ENCODE measurements at regions not wholly inside any gene's neighbourhood (a gene's known extent, or its start where the extent isn't known, plus 50 kb on each side); places are given as distances from the start of the nearest gene placed in this dataset.
"Not testable (repeated sequence)": the region's sequence is repeated elsewhere in the genome, so short reads cannot be mapped to it uniquely, and the experiment has no call there.

DNA sequence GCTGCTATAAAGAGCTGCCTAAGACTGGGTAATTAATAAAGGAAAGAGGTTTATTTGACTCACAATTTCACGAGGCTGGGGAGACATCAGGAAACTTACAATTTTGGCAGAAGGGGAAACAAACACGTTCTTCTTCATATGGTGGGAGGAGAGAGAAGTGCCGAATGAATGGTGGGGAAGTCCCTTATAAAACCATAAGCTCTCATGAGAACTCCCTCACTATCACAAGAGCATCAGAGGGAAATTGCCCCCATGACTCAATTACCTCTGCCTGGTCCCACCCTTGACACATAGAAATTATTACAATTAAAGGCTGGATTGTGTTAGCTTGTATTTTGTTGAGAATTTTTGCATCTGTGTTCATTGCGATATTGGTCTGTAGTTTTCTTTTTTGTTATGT lies 460.5 kb upstream of the RAB6C start:
- POLR2A ChIA-PET = no interaction called here
- Mint-ChIP-seq H3K36me3 (no peaks in the 10 kb centered on the region; the same call in none of the 2 replicates), H3K27me3 (ENCODE audit: low read depth) (no peaks in the 10 kb centered on the region), H3K9me3 (peaks cover 77% of the 10 kb centered on the region), H3K4me1 (no peaks in the 10 kb centered on the region), H3K27ac (no peak overlapping the region), H3K4me3 (no peak overlapping the region)
- TF ChIP-seq ZNF232 (CRISPR knock-in tag; IDR thresholded peaks at IDR 0.05) (no peak), CREM (CRISPR knock-in tag; IDR thresholded peaks at IDR 0.05) (no peak), ZNF423 (CRISPR knock-in tag; IDR thresholded peaks at IDR 0.05) (no peak), NR1H2 (CRISPR knock-in tag; IDR thresholded peaks at IDR 0.05) (no peak), ZNF263 (CRISPR knock-in tag; IDR thresholded peaks at IDR 0.05; ENCODE audit: low read depth) (no peak), RELA (CRISPR knock-in tag; IDR thresholded peaks at IDR 0.05; ENCODE audit: borderline replicate concordance) (no peak), NFATC4 (CRISPR knock-in tag; IDR thresholded peaks at IDR 0.05) (no peak), HMGA2 (CRISPR knock-in tag; IDR thresholded peaks at IDR 0.05) (no peak), SOX15 (CRISPR knock-in tag; IDR thresholded peaks at IDR 0.05) (no peak), ZNF138 (CRISPR knock-in tag; conservative IDR thresholded peaks at IDR 0.05) (no peak), FOXJ3 (CRISPR knock-in tag; IDR thresholded peaks at IDR 0.05; ENCODE audit: borderline replicate concordance) (no peak), FOXP1 (CRISPR knock-in tag; IDR thresholded peaks at IDR 0.05; ENCODE audit: borderline replicate concordance) (no peak)
- TF ChIP-seq, protein P1, sequence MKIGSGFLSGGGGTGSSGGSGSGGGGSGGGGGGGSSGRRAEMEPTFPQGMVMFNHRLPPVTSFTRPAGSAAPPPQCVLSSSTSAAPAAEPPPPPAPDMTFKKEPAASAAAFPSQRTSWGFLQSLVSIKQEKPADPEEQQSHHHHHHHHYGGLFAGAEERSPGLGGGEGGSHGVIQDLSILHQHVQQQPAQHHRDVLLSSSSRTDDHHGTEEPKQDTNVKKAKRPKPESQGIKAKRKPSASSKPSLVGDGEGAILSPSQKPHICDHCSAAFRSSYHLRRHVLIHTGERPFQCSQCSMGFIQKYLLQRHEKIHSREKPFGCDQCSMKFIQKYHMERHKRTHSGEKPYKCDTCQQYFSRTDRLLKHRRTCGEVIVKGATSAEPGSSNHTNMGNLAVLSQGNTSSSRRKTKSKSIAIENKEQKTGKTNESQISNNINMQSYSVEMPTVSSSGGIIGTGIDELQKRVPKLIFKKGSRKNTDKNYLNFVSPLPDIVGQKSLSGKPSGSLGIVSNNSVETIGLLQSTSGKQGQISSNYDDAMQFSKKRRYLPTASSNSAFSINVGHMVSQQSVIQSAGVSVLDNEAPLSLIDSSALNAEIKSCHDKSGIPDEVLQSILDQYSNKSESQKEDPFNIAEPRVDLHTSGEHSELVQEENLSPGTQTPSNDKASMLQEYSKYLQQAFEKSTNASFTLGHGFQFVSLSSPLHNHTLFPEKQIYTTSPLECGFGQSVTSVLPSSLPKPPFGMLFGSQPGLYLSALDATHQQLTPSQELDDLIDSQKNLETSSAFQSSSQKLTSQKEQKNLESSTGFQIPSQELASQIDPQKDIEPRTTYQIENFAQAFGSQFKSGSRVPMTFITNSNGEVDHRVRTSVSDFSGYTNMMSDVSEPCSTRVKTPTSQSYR (CRISPR knock-in tag; IDR thresholded peaks at IDR 0.05) = no peak
- TF ChIP-seq, protein P2, sequence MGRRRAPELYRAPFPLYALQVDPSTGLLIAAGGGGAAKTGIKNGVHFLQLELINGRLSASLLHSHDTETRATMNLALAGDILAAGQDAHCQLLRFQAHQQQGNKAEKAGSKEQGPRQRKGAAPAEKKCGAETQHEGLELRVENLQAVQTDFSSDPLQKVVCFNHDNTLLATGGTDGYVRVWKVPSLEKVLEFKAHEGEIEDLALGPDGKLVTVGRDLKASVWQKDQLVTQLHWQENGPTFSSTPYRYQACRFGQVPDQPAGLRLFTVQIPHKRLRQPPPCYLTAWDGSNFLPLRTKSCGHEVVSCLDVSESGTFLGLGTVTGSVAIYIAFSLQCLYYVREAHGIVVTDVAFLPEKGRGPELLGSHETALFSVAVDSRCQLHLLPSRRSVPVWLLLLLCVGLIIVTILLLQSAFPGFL (CRISPR knock-in tag; IDR thresholded peaks at IDR 0.05; ENCODE audit: borderline replicate concordance) = no peak
- TF ChIP-seq, protein P3, sequence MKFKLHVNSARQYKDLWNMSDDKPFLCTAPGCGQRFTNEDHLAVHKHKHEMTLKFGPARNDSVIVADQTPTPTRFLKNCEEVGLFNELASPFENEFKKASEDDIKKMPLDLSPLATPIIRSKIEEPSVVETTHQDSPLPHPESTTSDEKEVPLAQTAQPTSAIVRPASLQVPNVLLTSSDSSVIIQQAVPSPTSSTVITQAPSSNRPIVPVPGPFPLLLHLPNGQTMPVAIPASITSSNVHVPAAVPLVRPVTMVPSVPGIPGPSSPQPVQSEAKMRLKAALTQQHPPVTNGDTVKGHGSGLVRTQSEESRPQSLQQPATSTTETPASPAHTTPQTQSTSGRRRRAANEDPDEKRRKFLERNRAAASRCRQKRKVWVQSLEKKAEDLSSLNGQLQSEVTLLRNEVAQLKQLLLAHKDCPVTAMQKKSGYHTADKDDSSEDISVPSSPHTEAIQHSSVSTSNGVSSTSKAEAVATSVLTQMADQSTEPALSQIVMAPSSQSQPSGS (CRISPR knock-in tag; IDR thresholded peaks at IDR 0.05; ENCODE audit: borderline replicate concordance, low read depth) = no peak
- TF ChIP-seq, protein P4, sequence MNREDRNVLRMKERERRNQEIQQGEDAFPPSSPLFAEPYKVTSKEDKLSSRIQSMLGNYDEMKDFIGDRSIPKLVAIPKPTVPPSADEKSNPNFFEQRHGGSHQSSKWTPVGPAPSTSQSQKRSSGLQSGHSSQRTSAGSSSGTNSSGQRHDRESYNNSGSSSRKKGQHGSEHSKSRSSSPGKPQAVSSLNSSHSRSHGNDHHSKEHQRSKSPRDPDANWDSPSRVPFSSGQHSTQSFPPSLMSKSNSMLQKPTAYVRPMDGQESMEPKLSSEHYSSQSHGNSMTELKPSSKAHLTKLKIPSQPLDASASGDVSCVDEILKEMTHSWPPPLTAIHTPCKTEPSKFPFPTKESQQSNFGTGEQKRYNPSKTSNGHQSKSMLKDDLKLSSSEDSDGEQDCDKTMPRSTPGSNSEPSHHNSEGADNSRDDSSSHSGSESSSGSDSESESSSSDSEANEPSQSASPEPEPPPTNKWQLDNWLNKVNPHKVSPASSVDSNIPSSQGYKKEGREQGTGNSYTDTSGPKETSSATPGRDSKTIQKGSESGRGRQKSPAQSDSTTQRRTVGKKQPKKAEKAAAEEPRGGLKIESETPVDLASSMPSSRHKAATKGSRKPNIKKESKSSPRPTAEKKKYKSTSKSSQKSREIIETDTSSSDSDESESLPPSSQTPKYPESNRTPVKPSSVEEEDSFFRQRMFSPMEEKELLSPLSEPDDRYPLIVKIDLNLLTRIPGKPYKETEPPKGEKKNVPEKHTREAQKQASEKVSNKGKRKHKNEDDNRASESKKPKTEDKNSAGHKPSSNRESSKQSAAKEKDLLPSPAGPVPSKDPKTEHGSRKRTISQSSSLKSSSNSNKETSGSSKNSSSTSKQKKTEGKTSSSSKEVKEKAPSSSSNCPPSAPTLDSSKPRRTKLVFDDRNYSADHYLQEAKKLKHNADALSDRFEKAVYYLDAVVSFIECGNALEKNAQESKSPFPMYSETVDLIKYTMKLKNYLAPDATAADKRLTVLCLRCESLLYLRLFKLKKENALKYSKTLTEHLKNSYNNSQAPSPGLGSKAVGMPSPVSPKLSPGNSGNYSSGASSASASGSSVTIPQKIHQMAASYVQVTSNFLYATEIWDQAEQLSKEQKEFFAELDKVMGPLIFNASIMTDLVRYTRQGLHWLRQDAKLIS (CRISPR knock-in tag; IDR thresholded peaks at IDR 0.05; ENCODE audit: borderline replicate concordance) = no peak
- DNase-seq (ENCODE audit: low spot score) (no peak), ATAC-seq (no peak)
- CTCF ChIA-PET = interaction anchor here (1.0 kb wide), 1 partner anchor 189 kb away, joined by 3 read pairs; no protein-coding TSS in a partner anchor

DNA sequence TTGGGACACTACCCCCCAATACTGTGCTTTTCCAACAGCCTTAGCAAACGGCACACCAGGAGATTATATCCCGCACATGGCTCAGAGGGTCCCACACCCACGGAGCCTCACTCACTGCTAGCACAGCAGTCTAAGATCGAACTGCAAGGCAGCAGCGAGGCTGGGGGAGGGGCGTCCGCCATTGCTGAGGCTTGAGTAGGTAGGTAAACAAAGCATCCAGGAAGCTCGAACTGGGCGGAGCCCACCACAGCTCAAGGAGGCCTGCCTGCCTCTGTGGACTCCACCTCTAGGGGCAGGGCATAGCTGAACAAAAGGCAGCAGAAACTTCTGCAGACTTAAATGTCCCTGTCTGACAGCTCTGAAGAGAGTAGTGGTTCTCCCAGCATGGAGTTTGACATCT lies 447.3 kb upstream of the RAB6C start:
- CTCF ChIA-PET; H3K4me1 Mint-ChIP-seq; POLR2A ChIA-PET; DNase-seq (ENCODE audit: low spot score); ATAC-seq; H3K4me3 Mint-ChIP-seq; H3K27me3 Mint-ChIP-seq (ENCODE audit: low read depth); H3K27ac Mint-ChIP-seq: not testable (repeated sequence)
- Mint-ChIP-seq H3K9me3 (peaks cover 63% of the 10 kb centered on the region), H3K36me3 (peaks cover 22% of the 10 kb centered on the region)
